ENCODE measurements at regions not wholly inside any gene's neighbourhood (a gene's known extent, or its start where the extent isn't known, plus 50 kb on each side); places are given as distances from the start of the nearest gene placed in this dataset.
A peak's percentile ranks its signal among the peaks of the same experiment; 100 is the strongest.

- DNase-seq = no peak
These were observed 280.2 kb downstream of the SNX13 start for GRCh38 chr7:17660116-17660515.

GRCh38 chr7:17661982-17662585 is 278.2 kb downstream of the SNX13 start:
- no peak for DNase-seq

- no peak for DNase-seq
These were observed 277.1 kb downstream of the SNX13 start for GRCh38 chr7:17663061-17663675.

- no peak for DNase-seq
These were observed 275.3 kb downstream of the SNX13 start for GRCh38 chr7:17665029-17665428.

- no peak for DNase-seq
These were observed 272.2 kb downstream of the SNX13 start for GRCh38 chr7:17668122-17668521.

GRCh38 chr7:17669204-17669603 is 271.1 kb downstream of the SNX13 start:
- DNase-seq = no peak

- no peak for DNase-seq
These were observed 268.3 kb downstream of the SNX13 start for GRCh38 chr7:17671956-17672355.

GRCh38 chr7:17672783-17673182 is 267.5 kb downstream of the SNX13 start:
- DNase-seq = no peak

- no peak for DNase-seq
These were observed 265.9 kb downstream of the SNX13 start for GRCh38 chr7:17674166-17674942.

GRCh38 chr7:17674943-17675608 is 265.2 kb downstream of the SNX13 start:
- DNase-seq = no peak

- no peak for DNase-seq
These were observed 262.9 kb downstream of the SNX13 start for GRCh38 chr7:17677408-17677807.

- no peak for DNase-seq
These were observed 261.4 kb downstream of the SNX13 start for GRCh38 chr7:17678896-17679295.

GRCh38 chr7:17679458-17679857 is 260.8 kb downstream of the SNX13 start:
- no peak for DNase-seq

GRCh38 chr7:17680026-17680425 is 260.3 kb downstream of the SNX13 start:
- no peak for DNase-seq

GRCh38 chr7:17680943-17681351 is 259.3 kb downstream of the SNX13 start:
- no peak for DNase-seq

GRCh38 chr7:17681965-17682364 is 258.3 kb downstream of the SNX13 start:
- no peak for DNase-seq

GRCh38 chr7:17682586-17682985 is 257.7 kb downstream of the SNX13 start:
- no peak for DNase-seq

- no peak for DNase-seq
These were observed 255.2 kb downstream of the SNX13 start for GRCh38 chr7:17685141-17685540.

GRCh38 chr7:17687361-17687760 is 252.9 kb downstream of the SNX13 start:
- no peak for DNase-seq

- no peak for DNase-seq
These were observed 250.9 kb downstream of the SNX13 start for GRCh38 chr7:17689361-17689902.

- no peak for DNase-seq
These were observed 250.3 kb downstream of the SNX13 start for GRCh38 chr7:17690030-17690429.

- peak; percentile 6 for DNase-seq
These were observed 243.9 kb downstream of the SNX13 start for GRCh38 chr7:17696422-17696821.

- DNase-seq = no peak
These were observed 243.0 kb downstream of the SNX13 start for GRCh38 chr7:17697128-17697881.
